SKM-1 treated with dmso at 0.1 percent for 144 hours (cell line): ENCODE measurements at regions not wholly inside any gene's neighbourhood (a gene's known extent, or its start where the extent isn't known, plus 50 kb on each side); places are given as distances from the start of the nearest gene placed in this dataset.
"Not testable (repeated sequence)": the region's sequence is repeated elsewhere in the genome, so short reads cannot be mapped to it uniquely, and the experiment has no call there.

ENCODE experiments used
- DNase-seq: peaks from one replicate; lab custom pipeline; 2025; ENCODE audit not compliant: unreplicated experiment; lab: John Stamatoyannopoulos, UW

DNA sequence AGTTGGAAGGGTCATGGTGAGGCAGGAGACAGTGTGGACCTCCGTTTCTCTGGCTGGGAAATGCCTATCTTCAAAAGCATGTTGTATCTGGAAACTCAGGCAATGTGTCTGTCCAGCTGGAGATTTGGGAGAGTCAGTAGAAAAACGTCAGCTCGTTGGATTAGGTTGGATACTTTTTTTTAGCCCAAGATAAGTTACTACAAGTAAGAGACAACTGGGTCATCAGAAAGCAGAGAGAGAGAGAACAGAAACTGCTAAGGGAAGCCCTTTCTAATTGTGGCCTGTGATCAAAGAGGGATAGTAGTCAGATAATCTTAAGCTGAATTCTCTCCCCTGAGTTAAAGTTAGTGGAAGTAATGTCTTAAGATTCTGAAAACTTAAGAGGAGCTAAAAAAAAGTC lies 78.9 kb upstream of the ZNF280D start:
- no peak for DNase-seq

DNA sequence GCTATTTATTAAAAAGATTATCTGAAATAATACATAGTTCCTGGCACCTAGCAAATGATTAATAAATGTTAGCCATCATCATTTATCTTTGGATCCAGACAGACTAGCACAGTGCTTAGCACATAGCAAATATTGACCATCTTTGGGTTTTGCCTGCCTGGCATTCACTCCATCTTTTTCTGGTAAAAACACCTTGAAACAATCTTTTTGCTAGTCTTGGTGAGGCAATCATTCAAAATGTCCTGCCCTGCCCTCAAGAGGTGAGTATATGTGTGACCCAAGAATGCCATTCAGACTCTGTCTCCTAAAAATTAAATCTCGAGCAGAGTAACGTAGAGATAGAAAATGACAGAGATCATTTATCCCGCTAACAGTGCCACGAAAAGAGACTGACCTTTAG lies 78.3 kb upstream of the ZNF280D start:
- no peak for DNase-seq

DNA sequence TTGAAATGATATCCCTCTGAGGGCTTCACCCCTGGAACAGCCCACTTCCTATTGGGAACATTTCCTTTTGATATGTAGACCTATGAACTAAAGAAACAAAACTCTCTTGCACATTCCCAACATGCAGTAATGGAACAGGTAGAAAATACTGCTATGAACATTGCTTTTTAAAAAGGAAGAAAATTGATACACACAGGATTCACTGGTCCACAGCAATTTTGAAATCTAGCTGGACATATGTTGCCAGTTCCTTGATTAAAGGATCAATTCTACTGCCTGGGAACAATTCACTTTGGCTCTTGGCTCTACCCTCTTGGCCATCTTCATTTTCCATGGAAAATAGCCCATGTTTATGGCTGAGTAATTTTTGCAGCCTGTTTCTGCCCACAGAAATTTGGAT lies 74.9 kb upstream of the ZNF280D start:
- DNase-seq = no peak

DNA sequence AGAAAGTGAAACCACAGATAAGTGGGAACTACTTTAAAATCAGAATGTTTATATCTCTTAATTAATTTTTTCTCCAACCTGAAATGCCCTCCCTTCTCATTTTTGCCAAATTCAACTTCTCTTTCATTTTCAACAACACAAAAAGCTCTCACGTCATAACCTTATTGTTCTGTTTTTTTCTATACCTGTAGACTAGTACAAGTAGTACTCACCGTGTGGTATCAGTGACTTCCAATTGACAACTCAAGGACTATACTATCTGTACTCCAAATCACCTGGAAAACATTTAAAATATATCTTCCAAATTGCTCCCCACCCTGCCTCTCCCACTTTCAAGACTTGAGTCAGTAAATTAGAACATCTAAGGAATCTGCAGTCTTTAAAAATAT lies 72.8 kb upstream of the ZNF280D start:
- no peak for DNase-seq

DNA sequence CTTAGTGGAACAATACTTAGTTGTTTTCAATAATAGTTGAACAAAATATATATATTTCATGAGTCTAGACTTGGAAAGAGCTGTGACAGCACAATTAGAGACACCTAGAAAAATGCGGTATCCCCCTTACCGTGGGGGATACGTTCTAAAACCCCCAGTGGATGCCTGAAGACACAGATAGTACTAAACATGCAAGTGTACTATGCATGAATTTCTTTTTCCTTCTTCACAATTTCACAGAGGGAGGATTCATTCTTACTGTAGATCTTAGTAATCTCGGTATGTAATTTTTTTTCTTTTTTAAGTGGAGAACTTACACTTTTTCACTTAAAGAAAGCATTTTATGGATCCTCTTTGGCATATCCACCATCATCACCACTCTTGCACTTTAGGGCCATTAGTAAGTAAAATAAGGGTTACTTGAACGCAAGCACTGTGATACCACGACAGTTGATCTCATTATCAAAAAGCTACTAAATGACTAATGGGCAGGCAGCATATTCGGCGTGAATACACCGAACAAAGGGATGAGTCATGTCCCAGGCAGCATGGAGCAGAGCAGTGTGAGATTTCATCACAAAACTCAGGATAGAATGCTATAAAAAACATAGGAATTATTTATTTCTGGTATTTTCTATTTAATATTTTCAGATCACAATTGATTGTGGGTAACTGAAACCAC lies 72.3 kb upstream of the ZNF280D start:
- no peak for DNase-seq

DNA sequence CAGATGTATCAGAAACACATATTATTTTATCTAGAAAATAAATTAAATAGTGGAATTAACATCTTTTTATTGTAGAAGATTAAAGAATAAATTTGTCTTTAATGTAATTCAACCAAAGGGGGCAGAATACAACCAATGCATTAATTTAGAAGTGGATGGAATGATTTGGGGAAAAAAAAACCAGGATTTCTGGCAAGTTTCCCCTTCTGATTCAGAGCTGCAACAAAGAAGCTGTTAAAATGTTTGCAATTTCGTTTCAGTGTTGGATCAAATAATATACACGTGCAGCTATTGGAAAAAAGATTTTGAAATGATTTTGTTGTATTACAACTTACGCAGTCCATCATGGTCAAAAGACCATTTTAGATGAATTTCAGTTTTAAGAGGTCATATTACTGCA lies 71.6 kb upstream of the ZNF280D start:
- no peak for DNase-seq

DNA sequence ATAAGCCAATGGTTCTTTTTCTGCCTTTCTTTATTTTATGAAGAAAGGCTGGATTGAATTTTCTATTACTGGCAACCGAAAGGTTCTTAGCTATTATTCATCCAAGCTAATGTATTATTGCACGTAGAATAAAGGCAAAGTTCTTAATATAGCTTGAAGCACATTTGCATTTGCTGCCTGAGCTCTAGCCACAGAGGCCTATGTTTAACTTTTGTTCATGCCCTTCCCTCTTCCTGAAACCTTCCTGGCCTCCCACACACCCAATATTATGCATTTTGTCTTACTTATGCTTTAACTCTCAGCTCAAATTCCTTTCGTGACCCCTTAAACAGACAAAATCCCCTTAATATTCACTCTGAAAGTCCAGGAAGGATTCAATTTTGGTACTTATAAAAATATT lies 71.0 kb upstream of the ZNF280D start:
- no peak for DNase-seq

DNA sequence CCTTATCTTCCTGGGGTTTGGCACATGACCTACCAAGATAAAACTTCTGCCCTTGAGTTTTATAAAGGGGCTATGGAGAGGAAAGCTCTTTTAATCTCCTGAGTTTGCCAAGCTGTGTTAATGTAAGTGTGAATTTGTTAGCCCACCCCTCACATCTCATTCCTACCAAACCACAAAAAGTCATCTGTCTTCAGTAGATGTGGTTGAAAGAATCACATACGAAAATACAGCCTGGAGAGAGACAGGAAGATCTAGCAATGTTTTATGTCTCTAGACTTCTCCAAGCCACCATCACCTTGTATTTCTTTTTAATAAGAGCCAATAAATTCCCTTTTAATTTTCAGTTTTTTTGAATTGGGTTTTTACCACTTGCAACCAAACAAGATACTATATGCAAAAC lies 68.9 kb upstream of the ZNF280D start:
- DNase-seq = no peak

DNA sequence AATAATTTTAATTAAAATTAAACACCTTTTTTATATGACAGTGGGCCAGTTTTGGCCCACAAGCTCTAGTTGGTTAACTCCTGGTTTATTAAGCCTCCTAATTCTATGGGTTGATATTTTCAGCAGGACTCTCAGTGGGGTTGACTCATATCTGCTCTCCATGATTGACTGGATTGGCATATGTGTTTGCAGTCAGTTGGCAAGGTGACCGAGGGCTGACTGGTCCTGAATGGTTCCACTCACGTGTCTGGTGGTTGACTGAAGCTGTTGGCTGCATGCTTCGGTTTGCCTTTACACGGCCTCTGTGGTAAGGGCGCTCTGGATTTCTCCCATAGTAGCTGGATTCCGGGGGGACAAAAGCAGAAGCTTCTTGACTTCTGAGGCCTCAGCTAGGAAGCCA lies 65.3 kb upstream of the ZNF280D start:
- no peak for DNase-seq

DNA sequence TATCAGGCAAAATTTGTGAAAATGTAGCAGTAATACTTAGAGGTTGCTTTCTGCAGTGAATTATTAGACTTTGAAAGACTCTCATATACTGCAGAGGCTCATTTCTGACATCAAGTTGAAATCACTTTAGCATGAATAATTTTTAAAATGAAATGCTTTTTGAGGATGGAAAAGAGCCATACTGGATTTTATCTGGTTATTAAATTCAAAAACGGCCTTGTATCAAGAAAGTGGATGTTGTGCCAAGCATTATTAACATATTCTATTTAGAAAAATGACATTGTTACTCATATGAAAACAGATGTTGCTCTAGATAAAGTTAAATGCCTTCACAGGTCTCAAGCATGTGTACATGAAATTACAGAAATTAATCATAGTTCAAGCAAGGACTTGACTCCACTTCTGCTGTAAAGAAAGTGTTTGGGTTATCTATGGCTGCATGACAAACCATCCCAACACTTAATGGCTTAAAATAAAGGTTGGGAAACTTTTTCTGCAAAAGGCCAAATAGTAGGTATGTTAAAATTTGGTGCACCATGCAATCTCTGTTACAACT lies 64.5 kb upstream of the ZNF280D start:
- DNase-seq = no peak

DNA sequence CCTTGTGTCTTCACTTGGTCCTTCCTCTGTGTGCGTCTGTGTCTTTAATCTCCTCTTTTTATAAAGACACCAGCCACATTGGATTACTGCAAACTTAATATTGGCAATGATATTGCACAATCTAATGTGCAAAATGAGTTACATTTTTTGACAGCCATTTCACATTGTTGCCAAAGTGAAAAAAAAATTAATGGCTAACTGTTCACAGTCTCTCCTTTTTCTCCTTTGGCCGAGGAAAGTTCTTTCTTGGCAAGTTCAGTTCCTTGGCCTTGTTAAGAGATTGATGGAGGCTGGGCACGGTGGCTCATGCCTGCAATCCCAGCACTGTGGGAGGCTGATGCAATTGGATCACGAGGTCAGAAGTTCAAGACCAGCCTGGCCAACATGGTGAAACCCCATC lies 62.2 kb upstream of the ZNF280D start:
- no peak for DNase-seq

DNA sequence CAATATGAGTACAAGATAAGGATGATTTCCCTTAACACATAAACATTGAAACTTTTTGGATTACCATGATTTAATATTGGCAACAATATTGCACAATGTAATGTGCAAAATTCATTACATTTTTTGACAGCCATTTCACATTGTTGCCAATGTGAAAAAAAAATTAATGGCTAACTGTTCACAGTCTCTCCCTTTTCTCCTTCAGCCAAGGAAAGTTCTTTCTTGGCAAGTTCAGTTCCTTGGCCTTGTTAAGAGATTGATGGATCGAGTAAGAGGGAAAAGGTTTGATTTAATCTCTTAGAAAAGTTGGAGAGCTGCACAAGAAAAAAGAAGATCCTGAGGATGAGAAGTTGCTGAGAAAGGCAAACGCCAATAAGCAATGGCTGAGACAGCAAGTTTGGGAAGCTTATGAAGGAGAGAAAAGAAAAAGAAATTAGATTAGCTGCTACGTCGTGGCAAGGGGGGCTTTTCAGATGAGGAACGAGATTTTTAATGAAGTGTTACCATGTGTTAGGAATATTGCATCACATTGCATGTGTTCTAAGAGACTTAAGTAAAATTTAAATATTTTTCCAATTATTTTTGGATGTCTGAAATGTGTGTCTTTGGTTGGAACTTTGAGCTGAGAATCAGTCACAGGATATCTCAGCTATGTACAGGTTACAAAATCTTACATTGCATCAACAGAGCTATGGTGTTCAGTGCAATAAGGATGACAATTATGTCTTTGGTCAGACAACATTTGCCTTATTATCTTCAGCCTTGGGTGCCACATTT lies 61.4 kb upstream of the ZNF280D start:
- DNase-seq = no peak

DNA sequence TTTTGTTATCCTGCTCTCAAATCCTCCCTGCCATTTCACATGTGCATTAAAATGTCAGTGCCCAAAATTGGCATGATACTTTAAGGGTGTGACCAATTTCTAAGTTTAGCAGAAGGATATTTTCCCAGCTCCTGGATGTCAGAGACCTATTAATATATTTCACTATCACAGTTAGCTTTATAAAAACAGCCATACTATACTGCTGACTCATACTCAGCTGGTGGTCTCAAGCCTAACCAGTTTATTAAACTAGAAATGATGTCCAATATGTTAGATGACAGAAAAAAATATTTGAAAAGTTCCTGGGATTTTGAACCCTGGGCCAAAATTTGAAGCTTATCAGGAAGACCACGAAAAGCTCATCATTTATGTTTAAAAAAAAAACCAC lies 60.9 kb upstream of the ZNF280D start:
- DNase-seq = no peak

DNA sequence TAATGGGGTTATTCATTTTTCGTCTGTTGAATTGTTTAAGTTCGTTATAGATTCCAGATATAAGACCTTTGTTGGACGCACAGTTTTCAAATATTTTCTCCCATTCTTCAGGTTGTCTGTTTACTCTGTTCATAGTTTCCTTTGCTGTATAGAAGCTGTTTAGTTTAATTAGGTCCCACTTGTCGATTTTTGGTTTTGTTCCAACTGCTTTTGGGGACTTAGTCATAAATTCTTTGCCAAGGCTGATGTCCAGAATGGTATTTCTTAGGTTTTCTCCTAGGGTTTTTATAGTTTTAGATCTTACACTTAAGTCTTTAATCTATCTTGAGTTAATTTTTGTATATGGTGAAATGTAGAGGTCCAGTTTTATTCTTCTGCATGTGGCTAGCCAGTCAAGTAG lies 58.9 kb upstream of the ZNF280D start:
- no peak for DNase-seq

DNA sequence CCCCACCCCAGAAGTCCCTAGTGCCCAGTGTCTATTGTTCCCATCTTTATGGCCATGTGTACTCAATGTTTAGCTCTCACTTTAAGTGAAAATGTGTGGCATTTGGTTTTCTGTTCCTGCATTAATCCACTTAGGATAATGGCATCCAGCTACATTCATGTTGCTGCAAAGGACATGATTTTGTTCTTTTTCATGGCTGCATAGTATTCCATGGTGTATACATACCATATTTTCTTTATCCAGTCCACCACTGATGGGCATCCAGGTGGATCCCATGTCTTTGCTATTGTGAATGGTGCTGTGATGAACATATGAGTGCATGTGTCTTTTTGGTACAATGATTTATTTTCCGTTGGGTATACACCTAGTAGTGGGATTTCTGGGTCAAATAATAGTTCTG lies 58.2 kb upstream of the ZNF280D start:
- DNase-seq = not testable (repeated sequence)

DNA sequence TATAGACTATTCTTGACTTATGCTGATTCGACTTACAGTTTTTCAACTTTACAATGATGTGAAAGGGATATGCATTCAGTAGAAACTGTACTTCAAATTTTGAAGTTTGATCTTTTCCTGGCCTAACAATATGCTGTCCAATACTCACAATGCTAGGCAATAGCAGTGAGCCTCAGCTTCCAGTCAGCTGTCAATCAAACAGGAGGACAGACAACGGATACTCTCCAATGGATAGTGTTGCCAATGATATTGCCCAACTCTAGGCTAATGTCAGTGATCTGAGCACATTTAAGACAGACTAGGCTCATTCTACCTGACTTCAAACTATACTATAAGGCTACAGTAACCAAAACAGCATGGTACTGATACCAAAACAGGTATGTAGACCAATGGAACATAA lies 55.0 kb upstream of the ZNF280D start:
- DNase-seq = no peak

DNA sequence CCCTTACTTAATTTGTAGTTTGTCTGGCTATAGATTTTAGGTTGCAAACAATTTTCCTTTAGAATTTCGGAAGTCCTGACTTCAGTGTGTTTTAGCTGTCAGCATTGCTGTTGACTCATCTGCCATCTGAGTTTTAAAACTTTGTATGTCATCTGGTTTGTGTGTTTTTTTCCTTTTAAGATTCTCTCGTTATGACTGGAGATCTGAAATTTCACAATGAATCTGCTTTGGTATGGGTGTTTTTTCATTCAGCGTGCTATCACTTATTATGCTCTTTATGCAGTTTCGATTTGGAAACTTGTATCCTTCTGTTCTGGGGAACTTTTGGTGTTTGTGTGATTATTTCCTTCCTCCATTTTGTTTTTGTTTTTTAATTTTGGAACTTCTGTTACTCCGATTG lies 53.7 kb upstream of the ZNF280D start:
- DNase-seq = no peak

DNA sequence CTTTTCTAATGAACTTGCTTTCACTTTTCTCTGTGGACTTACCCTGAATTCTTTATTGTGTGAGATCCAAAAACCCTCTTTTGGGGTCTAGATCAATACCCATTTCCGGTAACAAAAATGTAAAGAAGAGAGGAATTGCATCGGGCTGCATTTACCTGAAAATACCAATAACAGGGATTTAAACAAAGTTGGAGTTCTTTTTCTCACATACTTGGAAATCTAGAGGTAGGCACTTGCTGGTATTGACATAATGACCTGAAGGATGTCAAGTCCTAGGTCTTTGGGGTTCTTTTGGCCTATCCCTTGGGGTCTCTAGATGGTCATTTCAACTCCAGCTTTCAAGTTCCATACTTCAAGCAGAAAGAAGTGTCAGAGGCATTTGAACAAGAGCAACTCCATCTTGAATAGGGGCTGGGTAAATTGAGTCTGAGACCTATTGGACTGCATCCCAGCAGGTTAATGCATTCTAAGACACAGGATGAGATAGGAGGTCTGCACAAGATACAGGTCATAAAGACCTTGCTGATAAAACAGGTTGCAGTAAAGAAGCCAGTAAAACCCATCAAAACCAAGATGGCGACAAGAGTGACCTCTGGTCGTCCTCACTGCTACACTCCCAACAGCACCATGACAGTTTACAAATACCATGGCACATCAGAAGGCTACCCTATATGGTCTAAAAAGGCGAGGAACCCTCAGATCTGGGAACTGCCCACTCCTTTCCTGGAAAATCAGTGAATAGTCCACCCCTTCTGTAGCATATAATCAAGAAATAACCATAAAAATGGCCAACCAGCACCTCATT lies 50.8 kb upstream of the ZNF280D start:
- no peak for DNase-seq

DNA sequence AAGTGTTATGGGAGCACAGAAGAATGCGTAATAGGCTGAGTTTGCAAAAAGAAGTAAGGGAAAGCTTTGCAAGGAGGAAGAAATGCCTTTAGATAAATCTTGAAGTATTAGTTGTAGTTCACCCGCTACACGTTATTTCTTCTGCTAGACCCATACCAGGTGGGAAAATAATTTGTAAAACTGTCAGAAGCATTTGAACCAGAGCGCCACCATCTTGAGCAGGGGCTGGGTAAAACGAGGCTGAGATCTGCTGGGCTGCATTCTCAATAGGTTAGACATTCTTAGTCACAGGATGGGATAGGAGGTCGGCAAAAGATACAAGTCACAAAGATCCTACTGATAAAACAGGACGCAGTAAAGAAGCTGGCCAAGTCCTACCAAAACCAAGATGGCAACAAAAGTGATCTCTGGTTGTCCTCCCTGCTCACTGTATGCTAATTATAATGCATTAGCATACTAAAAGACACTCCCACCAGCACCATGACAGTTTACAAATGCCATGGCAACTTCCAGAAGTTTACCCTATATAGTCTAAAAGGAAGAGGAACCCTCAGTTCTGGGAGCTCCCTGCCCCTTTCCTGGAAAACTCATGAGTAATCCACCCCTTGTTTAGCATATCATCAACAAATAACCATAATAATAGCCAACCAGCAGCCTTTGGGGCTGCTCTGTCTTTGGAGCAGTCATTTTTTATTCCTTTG lies 50.0 kb upstream of the ZNF280D start:
- DNase-seq = no peak
